Left ventricle myocardium superior (tissue), 1 donor: ENCODE measurements at regions not wholly inside any gene's neighbourhood (a gene's known extent, or its start where the extent isn't known, plus 50 kb on each side); places are given as distances from the start of the nearest gene placed in this dataset.
"Not testable (repeated sequence)": the region's sequence is repeated elsewhere in the genome, so short reads cannot be mapped to it uniquely, and the experiment has no call there.

Source experiments
- ATAC-seq: fragments of 200-7000 bp; cut with Tn5 transposase; one replicate; pipeline ENCODE4 v1.9.1; 2020; ENCODE audit warnings: mild to moderate bottlenecking, moderate library complexity
- DNase-seq: peaks from one replicate; pipeline ENCODE4 v3.0.0-alpha.2; 2020
- intact Hi-C: fragments of 100-400 bp; cut with micrococcal nuclease; formaldehyde crosslinking; loops from one replicate; pipeline ENCODE4 v1.11.0; 2022
- donor health status: DM: no; HTN: yes; CAD: no; lungs with severe emphysema.

DNA sequence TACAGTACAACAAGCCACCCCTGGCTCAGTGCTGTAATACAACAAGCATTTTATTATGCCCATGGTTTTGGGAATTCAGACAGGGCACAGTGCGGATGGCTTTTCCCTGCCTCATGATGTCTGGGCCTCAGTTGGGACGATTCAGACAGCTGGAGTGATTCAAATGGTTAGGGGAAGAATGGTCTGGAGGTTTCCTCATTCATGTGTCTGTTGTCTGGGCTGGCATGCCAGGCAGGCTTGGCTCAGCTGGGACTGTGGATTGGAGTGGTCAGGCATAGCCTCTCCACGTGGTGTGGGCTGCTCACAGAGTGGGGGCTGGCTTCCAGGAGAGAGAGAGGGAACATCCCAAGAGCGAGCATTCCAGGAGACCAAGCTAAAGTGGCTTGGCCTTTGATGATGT, 164.4 kb downstream of the C11orf91 start:
- DNase-seq (no peak), ATAC-seq (no peak)
- intact Hi-C loops = no loop called here

DNA sequence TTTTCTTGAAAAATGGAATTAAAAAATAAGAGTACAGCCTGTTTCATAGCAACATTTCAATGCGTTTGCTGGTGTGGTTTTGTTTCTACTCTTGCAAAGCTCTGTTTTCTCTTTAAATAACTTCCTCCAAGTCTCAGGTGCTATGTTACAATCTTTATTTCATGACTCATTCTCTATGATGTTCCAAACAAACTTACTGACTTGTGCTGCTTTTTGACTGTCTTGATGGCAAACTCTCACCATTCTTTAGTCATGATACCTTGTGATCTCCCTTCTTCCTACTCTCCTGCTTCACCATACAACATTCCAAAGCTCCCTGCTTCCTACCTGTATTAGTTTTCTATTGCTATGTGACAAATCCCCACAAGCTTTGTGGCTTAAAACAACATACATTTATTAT, 166.1 kb downstream of the C11orf91 start:
- intact Hi-C loops = no loop called here

DNA sequence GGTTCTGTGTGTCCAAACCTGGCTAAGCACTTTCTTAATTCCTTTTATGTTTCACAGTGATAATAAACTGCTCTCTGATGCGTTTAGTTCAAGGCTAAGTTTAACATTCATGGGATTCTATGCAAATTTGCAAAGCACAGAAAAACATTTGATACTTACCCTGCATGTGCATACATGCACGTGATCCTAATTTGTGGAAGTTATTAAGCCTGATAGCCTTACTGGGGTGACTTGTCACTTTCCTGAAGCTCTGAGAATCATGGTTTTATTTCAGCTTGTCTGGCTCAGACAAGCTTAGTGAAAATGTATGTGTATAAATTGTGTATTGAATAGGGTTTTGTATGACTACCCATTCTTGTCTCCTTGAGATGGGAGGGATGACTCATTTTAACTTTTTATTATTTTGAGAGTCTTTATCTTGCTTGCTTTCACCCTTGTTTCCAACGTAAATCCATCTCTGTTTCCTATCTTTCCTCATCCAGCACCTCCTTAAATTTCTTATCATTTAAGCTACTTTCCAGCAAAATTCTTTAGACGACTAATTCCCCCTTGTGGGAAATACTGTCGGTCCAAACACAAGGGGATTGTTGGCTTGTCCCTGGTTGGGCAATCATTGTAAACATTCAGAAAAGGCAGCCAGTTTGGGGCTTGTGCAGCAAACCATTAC, 167.1 kb downstream of the C11orf91 start:
- DNase-seq (no peak), ATAC-seq (no peak)
- intact Hi-C loops = no loop called here

More for the DNA sequence above, 166.1 kb downstream of the C11orf91 start:
- ATAC-seq = no peak
- DNase-seq = no peak

DNA sequence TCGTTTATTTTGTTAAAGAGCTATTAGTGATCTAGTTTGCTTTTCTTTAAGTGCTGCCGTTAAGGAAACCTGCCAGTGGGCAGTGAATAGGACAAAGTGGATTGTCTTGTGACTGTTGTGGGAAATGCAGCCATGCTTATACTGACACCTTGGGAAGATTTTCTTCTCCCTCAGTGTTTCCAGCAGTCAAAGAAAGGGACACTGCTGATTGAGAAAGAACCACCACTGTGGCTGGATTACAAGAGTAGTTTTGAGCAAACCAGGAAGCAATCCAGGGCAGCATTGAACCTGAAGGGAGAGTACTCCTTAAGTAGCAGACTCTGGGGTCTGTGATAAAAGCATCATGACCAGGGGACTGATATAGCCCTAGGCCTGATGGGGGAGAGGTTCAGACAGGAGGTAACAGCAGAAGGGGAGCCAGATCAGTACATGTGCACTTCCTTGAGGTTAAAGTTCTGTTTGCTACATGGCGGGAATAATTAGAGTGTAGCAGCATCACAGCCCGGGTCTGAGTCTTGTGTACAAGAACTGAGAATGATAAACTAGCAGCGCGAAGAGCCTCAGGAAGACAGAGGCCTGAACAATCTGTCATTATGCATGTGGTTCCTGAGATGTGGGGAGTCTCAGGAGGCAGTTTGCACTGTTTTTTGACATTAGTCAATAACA, 167.8 kb downstream of the C11orf91 start:
- ATAC-seq = no peak
- no peak for DNase-seq
- intact Hi-C loops = no loop called here

- ATAC-seq (no peak), DNase-seq (no peak)
- intact Hi-C loops = no loop called here
Observed at GRCh38 chr11:33532257-33532656, 168.4 kb downstream of the C11orf91 start.

GRCh38 chr11:33531743-33532181, 168.9 kb downstream of the C11orf91 start:
- ATAC-seq (no peak), DNase-seq (no peak)
- intact Hi-C loops = no loop called here

DNA sequence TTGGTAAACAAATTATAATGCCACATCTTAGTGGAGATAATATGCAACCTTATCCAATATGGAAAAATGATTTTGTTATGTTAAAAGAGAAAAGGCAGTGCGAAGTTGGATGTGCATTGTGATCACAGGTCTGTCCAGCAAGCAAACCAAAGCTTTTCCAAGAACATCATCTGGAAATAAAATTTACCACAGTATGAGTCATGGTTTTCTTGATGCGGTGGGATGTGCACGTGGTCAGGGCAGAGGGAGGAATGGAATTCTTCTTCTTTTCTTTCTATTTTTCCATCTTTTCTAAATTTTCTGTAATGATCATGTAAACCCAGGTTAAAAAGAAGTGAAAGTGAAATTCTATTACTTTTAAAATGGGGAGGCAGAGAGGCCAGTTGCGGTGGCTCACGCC, 169.8 kb downstream of the C11orf91 start:
- no peak for ATAC-seq
- intact Hi-C loops = no loop called here

GRCh38 chr11:33529461-33529860, 171.2 kb downstream of the C11orf91 start:
- ATAC-seq (no peak), DNase-seq (no peak)
- intact Hi-C loops = no loop called here

More for the DNA sequence above, 169.8 kb downstream of the C11orf91 start:
- no peak for DNase-seq

GRCh38 chr11:33527738-33528137, 172.9 kb downstream of the C11orf91 start:
- ATAC-seq, DNase-seq, intact Hi-C loops: not testable (repeated sequence)

GRCh38 chr11:33525789-33526188, 174.8 kb downstream of the C11orf91 start:
- ATAC-seq = no peak
- intact Hi-C loops = no loop called here
- no peak for DNase-seq

GRCh38 chr11:33521384-33521783, 179.2 kb downstream of the C11orf91 start:
- intact Hi-C loops = no loop called here
- DNase-seq (no peak), ATAC-seq (no peak)

DNA sequence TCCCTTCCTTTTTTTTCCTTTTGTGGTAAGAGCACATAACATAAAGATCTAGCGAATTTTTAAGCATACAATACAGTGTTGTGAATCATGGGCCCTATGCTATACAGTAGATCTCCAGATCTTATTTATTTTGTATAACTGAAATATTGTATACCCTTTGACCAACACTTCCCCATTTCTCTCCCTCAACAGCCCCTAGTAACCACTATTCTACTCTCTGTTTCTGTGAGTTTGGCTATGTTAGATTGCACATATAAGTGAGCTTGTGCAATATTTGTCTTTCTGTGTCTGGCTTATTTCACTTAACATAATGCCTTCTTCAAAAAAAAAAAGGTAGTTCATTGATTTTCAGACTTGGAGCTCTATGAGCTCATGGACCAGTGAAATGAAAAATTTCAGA, 180.5 kb downstream of the C11orf91 start:
- intact Hi-C loops = no loop called here
- DNase-seq (no peak), ATAC-seq (no peak)

DNA sequence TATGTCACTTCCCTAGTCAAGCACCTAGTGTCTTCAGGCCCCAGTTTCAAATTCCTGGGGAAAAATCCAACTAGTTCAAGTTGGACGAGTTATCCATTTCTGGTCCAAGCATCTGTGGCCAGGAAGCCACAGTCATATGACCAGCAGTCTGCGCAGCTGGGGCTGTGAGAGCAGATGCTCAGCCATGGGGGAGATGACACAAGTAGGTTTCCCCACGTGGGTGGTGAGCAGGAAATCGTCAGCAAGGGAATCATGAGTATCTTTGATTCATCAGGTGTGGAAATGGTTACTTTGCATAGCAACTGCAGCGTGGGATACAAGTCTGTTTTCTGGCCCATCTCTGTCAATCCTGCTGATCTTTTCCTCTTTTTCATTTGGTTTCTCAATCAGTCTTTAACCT, 185.3 kb downstream of the C11orf91 start:
- DNase-seq = peak; percentile 33
- intact Hi-C loops = no loop called here
- peak; percentile 46 for ATAC-seq

DNA sequence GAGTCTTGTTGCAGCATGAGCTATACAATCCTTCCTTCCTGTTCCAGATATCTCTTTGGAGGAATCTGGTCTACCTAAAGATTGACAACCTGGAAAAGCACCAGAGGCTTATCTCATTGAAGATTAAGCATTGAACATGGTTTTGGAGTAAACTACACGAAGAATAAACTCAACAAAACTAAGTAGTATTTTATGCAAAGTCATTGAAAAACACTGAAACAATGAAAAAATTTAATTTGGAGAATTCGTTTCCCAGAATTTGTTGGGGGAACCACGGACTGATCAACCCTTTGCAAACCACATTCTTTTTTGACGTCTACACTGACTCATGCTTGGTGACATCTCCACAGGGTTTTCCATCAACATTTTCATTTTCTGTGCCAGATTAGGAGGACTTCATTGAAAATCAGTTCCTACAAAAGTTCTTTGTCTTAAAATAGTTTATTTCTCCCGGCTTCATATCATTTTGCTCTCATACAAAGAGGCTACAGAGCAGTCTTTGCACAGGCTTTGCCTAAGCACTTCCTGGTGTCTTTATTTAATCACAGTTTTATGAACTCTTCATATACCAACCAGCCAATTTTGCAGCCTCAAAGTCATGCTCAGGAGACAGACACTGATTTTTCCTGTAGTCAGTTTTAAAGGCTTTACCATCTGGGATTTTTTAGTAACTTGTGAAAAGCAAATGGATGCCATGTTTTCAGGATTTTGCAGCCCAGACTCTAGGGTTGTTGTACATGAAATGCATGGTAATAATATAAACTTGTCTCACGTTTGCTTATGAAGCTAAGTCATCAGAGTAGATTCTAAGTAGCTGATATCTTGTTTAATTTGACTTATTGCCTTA, 186.3 kb downstream of the C11orf91 start:
- intact Hi-C loops = no loop called here
- DNase-seq (no peak), ATAC-seq (no peak)

- DNase-seq = no peak
- intact Hi-C loops = no loop called here
Observed at GRCh38 chr11:33509632-33510031, 191.0 kb downstream of the C11orf91 start.

GRCh38 chr11:33507967-33508366, 192.7 kb downstream of the C11orf91 start:
- intact Hi-C loops = no loop called here
- ATAC-seq (no peak), DNase-seq (no peak)

More at GRCh38 chr11:33509632-33510031, 191.0 kb downstream of the C11orf91 start:
- ATAC-seq = no peak

- intact Hi-C loops = no loop called here
- ATAC-seq = no peak
Observed at GRCh38 chr11:33507356-33507755, 193.3 kb downstream of the C11orf91 start.

GRCh38 chr11:33505093-33505492, 195.5 kb downstream of the C11orf91 start:
- intact Hi-C loops = no loop called here
- DNase-seq (no peak), ATAC-seq (no peak)

More at GRCh38 chr11:33507356-33507755, 193.3 kb downstream of the C11orf91 start:
- DNase-seq = no peak

DNA sequence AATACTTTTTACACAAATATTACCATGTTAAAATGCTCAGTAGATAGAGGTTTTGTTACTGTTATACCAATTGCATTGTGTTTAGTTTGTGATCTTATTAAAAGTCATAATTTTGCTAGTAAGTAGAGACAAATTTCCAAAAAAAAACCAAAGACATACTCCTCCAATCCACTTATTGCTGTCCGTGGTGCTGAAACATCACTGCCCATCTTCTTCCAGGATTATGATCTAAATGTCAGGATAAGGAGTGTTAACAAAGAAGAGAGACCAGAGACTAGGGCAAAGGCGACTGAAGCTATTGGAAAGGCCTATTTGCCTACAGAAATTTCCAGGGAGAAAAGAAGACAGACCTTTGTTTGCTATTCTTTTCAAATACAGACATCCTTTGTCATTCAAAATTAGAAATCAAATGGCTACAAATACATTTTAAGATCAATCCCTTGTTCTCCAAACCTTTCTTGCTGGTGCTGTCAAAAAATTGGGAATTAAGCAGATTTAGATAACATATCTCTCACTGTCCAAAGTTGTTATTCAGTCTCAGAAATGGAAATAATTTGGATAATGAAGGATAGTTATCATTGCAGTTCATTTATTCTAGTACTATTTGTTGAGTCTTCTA, 199.7 kb downstream of the C11orf91 start:
- DNase-seq = no peak
- no peak for ATAC-seq
- intact Hi-C loops = no loop called here

GRCh38 chr11:33500332-33500731, 200.3 kb downstream of the C11orf91 start:
- ATAC-seq = no peak
- intact Hi-C loops = no loop called here
- no peak for DNase-seq
